Mucosa of rectum (tissue), 2 donors: ENCODE measurements at regions not wholly inside any gene's neighbourhood (a gene's known extent, or its start where the extent isn't known, plus 50 kb on each side); places are given as distances from the start of the nearest gene placed in this dataset.

Experiments
- H3K27ac ChIP-seq, 2 donors: one replicate each; pipeline ENCODE4 v1.7.0; 2013; ENCODE audit warnings: inconsistent platforms in 2 of 2, low read depth in 2 of 2, low read length in 2 of 2
- H3K27me3 ChIP-seq, 2 donors: one replicate each; pipeline ENCODE4 v1.7.0; 2013; ENCODE audit warnings: low read length in 2 of 2; ENCODE audit not compliant: control insufficient read depth in 2 of 2, insufficient read depth in 2 of 2
- H3K36me3 ChIP-seq, 2 donors: one replicate each; pipeline ENCODE4 v1.7.0; 2013; ENCODE audit warnings: low read length in 2 of 2; ENCODE audit not compliant: control insufficient read depth in 2 of 2, insufficient read depth in 2 of 2
- H3K4me1 ChIP-seq, 2 donors: one replicate each; pipeline ENCODE4 v1.7.0; 2013; ENCODE audit warnings: low read length in 2 of 2, mild to moderate bottlenecking in 1 of 2; ENCODE audit not compliant: control insufficient read depth in 2 of 2, insufficient read depth in 2 of 2
- H3K4me3 ChIP-seq, 2 donors: one replicate each; pipeline ENCODE4 v1.7.0; 2013; ENCODE audit warnings: low read length in 2 of 2
- H3K9ac ChIP-seq, 2 donors: one replicate each; pipeline ENCODE4 v1.7.0; 2013; ENCODE audit warnings: low read length in 2 of 2, low read depth in 1 of 2, mild to moderate bottlenecking in 1 of 2
- H3K9me3 ChIP-seq, 2 donors: one replicate each; pipeline ENCODE4 v1.7.0; 2013; ENCODE audit warnings: low read length in 2 of 2; ENCODE audit not compliant: control insufficient read depth in 2 of 2
- donor health status: healthy.
- donor health status: Normal muscosa, but diverticular disease.

DNA sequence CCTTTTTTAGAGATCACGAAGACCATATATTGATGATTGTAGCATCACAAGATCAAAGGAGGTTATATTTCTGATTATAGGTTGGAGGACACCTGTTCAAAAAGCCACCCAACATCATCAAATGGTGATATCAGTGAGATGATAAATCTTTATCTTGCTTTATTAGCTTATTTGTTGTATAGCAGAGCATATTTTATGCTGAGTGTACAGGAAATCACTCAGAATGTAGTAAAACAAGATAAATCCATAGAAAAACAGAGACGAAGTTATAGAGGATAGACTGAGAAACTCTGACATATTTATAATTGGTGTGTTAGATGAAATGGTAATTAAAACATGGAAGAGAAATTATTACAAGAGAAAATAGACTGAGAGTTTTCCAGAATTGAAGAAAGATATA, 69.8 kb upstream of the DMAC1 start:
- Histone ChIP-seq H3K27ac (no peak overlapping the region), H3K9ac (no peak overlapping the region), H3K27me3 (no peaks in the 10 kb centered on the region), H3K4me1 (no peaks in the 10 kb centered on the region), H3K36me3 (no peaks in the 10 kb centered on the region), H3K4me3 (no peak overlapping the region), H3K9me3 (no peaks in the 10 kb centered on the region)

GRCh38 chr9:7862170-7862569, 62.6 kb upstream of the DMAC1 start:
- H3K36me3 ChIP-seq = no peaks in the 10 kb centered on the region
- no peak overlapping the region for H3K9ac ChIP-seq
- no peaks in the 10 kb centered on the region for H3K4me1 ChIP-seq
- no peaks in the 10 kb centered on the region for H3K27me3 ChIP-seq
- no peak overlapping the region for H3K27ac ChIP-seq
- no peaks in the 10 kb centered on the region for H3K9me3 ChIP-seq
- H3K4me3 ChIP-seq = no peak overlapping the region

DNA sequence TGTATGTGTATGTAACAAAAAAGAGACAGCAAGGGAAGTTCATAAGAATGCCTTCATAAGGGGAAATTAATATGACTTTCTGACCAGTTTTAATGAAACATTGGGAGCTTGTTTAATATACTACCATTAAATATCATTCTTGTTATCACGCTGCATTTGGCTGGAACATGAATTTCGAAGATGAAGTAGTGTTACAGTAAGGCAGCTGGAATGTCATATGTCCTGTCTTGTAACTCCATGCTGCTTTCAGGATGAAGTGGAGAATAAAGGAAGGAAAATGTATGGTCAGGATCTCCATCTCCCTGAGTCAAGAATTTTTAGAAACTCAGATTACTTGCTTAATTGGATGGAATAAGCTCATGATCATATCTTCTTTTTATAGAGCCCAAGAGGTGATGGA, 61.5 kb upstream of the DMAC1 start:
- no peak overlapping the region for H3K4me3 ChIP-seq
- H3K4me1 ChIP-seq = no peaks in the 10 kb centered on the region
- no peak overlapping the region for H3K27ac ChIP-seq
- H3K9me3 ChIP-seq = no peaks in the 10 kb centered on the region
- H3K9ac ChIP-seq = no peak overlapping the region
- no peaks in the 10 kb centered on the region for H3K27me3 ChIP-seq
- no peaks in the 10 kb centered on the region for H3K36me3 ChIP-seq

- Histone ChIP-seq H3K9ac (no peak overlapping the region), H3K36me3 (no peaks in the 10 kb centered on the region), H3K9me3 (no peaks in the 10 kb centered on the region), H3K4me1 (no peaks in the 10 kb centered on the region), H3K27ac (no peak overlapping the region), H3K4me3 (no peak overlapping the region), H3K27me3 (no peaks in the 10 kb centered on the region)
These were observed 60.7 kb upstream of the DMAC1 start for GRCh38 chr9:7860335-7860709.

DNA sequence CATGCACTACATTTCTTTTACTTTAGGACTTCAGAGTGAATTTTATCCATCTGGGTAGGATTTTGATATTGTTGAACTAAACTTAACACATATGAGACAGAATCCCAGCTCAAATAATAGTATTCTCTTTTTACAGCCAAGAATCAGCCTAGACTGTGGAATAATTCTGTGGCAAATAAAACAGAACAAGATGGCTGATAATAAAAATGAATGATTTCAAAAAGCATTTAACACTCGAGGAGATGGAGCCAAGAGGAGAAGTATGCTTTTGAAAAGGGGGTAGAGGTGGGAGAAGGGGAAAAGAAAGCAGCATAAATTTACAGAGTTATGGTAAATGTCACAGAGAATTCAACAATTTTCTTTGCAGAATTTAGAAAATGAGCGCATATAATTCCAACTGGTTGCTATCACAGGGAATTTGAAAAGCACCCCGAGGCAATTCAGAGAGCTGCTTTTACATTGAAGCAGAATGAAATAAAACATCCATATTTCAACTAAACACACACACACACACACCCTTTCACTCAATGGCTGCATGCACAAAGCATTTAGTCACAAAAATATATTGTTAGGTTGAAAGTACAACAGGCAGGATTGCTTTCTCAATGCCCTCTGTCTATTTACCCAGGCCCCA, 60.2 kb upstream of the DMAC1 start:
- H3K9me3 ChIP-seq = no peaks in the 10 kb centered on the region
- H3K4me3 ChIP-seq = no peak overlapping the region
- H3K9ac ChIP-seq = no peak overlapping the region
- no peaks in the 10 kb centered on the region for H3K36me3 ChIP-seq
- no peaks in the 10 kb centered on the region for H3K27me3 ChIP-seq
- no peaks in the 10 kb centered on the region for H3K4me1 ChIP-seq
- H3K27ac ChIP-seq = no peak overlapping the region

DNA sequence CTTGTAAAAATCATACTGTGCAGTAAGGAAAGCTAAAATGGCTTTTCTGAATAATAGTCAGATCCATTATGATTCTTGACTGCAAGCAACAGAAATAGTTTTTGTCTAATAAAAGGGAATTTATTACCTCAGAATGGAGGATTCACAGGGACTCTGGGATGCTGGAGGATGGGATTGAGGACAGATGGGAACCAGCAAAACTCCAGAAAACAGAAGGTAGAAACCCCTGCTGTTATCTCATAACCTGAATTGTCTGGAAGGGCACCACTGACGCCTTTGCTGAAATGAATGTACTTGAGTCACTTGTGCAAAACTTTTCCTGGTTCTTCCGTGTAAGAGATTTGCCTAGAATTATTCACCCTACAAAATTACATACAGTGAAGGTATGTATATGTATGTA, 58.6 kb upstream of the DMAC1 start:
- Histone ChIP-seq H3K4me3 (no peak overlapping the region), H3K9ac (no peak overlapping the region), H3K27ac (no peak overlapping the region), H3K36me3 (no peaks in the 10 kb centered on the region), H3K9me3 (no peaks in the 10 kb centered on the region), H3K4me1 (no peaks in the 10 kb centered on the region), H3K27me3 (no peaks in the 10 kb centered on the region)

DNA sequence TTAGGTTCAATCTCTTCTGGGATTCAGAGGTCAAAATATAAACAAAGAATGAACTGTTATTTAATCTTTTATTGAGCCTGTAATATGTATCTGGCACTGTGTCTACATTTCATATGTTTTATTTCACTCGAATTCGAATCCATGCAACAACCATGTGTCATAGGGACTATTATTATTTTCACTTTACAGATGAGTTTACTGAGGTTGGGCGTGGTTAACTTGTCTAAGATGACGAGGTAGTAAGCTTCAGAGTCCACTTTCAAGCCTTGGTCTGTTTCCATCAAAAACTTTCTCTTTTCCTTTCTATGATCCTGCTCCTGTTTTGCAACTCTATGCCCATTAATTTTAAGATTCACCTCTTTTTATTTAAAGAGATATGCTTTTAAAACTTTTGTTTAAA, 55.2 kb upstream of the DMAC1 start:
- no peak overlapping the region for H3K9ac ChIP-seq
- no peak overlapping the region for H3K27ac ChIP-seq
- H3K27me3 ChIP-seq = no peaks in the 10 kb centered on the region
- H3K4me1 ChIP-seq = no peaks in the 10 kb centered on the region
- no peaks in the 10 kb centered on the region for H3K36me3 ChIP-seq
- no peaks in the 10 kb centered on the region for H3K9me3 ChIP-seq
- no peak overlapping the region for H3K4me3 ChIP-seq
